Kidney (tissue), 13 donors: ENCODE measurements at regions not wholly inside any gene's neighbourhood (a gene's known extent, or its start where the extent isn't known, plus 50 kb on each side); places are given as distances from the start of the nearest gene placed in this dataset.
A peak's percentile ranks its signal among the peaks of the same experiment; 100 is the strongest.

ENCODE experiments used
- DNase-seq, 5 donors: peaks; one replicate each; pipeline ENCODE4 v3.0.0-alpha.2; 2013 to 2020
- FAIRE-seq: peaks from 2 replicates; lab custom pipeline; 2012; peaks lifted over from hg19 to GRCh38; lab: Jason Lieb, UNC
- H3K27ac ChIP-seq, 2 donors: one replicate each; pipeline ENCODE4 v1.7.0; 2013; ENCODE audit warnings: low read depth in 2 of 2, low read length in 2 of 2, inconsistent platforms in 1 of 2
- H3K27me3 ChIP-seq: one replicate; pipeline ENCODE4 v1.7.1; 2013; ENCODE audit warnings: low read length, inconsistent platforms; ENCODE audit not compliant: control insufficient read depth, insufficient read depth
- H3K36me3 ChIP-seq, 3 donors: one replicate each; pipeline versions ENCODE4 v1.7.0 to v1.7.1; 2013; ENCODE audit warnings: low read length in 3 of 3, control low read depth in 1 of 3, inconsistent platforms in 1 of 3; ENCODE audit not compliant: insufficient read depth in 3 of 3, control insufficient read depth in 2 of 3
- H3K4me1 ChIP-seq, 3 donors: one replicate each; pipeline versions ENCODE4 v1.7.0 to v1.7.1; 2013; ENCODE audit warnings: low read length in 3 of 3, inconsistent platforms in 1 of 3, low read depth in 1 of 3; ENCODE audit not compliant: control insufficient read depth in 2 of 3, insufficient read depth in 2 of 3
- H3K4me3 ChIP-seq, 3 donors: one replicate each; pipeline versions ENCODE4 v1.7.0 to v1.8.1; 2013; ENCODE audit warnings: low read length in 3 of 3, control low read depth in 1 of 3, inconsistent platforms in 1 of 3
- H3K9ac ChIP-seq, 3 donors: one replicate each; pipeline versions ENCODE4 v1.7.0 to v1.7.1; 2013; ENCODE audit warnings: low read length in 3 of 3, control low read depth in 1 of 3, inconsistent platforms in 1 of 3
- H3K9me3 ChIP-seq, 3 donors: one replicate each; pipeline versions ENCODE4 v1.7.0 to v1.7.1; 2013; ENCODE audit warnings: low read length in 3 of 3, control low read depth in 1 of 3, inconsistent platforms in 1 of 3; ENCODE audit not compliant: control insufficient read depth in 2 of 3, insufficient read depth in 1 of 3
- intact Hi-C: fragments of 100-400 bp; cut with DNase I; formaldehyde crosslinking; loops from one replicate; pipeline ENCODE4 v1.11.1; 2022
- TF ChIP-seq, protein P1 (sequence below): IDR thresholded peaks from 3 replicates; pipeline ENCODE4 v1.5.1; 2012; ENCODE audit warnings: mild to moderate bottlenecking, moderate library complexity, borderline replicate concordance; ENCODE audit not compliant: insufficient read depth; ENCODE audit errors: extremely low read depth
- donor health status: control.
- donor health status: control.
- donor health status: control.
- donor health status: control.
- donor health status: control.
- donor health status: DM: yes; HTN: yes; CAD: no.
- donor health status: Normal renal cell carcinoma (clear cell type).

DNA sequence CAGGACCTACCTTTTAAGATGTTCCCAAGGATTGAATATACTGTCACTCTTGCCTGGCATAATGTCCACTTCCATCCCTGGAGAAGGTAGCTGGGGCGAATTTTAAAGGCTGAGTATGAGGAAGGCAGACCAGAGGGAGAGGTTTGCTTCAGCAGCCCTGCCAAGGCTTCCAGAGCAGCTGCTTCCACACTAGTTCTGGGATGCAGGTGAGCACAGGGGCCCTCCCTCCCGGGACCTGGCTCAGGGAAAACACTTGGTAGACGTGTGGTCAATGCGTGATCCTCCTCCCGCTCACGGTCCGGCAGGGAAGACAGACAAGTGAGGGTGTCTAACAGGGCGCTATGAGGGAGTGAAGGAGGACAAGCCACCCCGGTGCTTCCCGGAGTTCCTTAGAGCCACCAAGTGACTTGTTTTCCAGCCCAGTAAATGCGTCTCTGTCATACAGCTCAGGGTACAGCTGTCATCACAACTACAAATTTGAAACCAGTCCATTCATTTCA, 327.6 kb downstream of the ARRDC4 start:
- no peaks in the 10 kb centered on the region for H3K27me3 ChIP-seq
- no peak overlapping the region for H3K27ac ChIP-seq
- no peaks in the 10 kb centered on the region for H3K4me1 ChIP-seq
- intact Hi-C loops: no loop called here
- no peaks in the 10 kb centered on the region for H3K9me3 ChIP-seq
- no peak overlapping the region for H3K9ac ChIP-seq
- H3K36me3 ChIP-seq: no peaks in the 10 kb centered on the region
- DNase-seq (peak in 1 of 5 donors; percentile 7), FAIRE-seq (no peak)
- no peak overlapping the region for H3K4me3 ChIP-seq
- TF ChIP-seq, protein P1, sequence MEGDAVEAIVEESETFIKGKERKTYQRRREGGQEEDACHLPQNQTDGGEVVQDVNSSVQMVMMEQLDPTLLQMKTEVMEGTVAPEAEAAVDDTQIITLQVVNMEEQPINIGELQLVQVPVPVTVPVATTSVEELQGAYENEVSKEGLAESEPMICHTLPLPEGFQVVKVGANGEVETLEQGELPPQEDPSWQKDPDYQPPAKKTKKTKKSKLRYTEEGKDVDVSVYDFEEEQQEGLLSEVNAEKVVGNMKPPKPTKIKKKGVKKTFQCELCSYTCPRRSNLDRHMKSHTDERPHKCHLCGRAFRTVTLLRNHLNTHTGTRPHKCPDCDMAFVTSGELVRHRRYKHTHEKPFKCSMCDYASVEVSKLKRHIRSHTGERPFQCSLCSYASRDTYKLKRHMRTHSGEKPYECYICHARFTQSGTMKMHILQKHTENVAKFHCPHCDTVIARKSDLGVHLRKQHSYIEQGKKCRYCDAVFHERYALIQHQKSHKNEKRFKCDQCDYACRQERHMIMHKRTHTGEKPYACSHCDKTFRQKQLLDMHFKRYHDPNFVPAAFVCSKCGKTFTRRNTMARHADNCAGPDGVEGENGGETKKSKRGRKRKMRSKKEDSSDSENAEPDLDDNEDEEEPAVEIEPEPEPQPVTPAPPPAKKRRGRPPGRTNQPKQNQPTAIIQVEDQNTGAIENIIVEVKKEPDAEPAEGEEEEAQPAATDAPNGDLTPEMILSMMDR: no peak

DNA sequence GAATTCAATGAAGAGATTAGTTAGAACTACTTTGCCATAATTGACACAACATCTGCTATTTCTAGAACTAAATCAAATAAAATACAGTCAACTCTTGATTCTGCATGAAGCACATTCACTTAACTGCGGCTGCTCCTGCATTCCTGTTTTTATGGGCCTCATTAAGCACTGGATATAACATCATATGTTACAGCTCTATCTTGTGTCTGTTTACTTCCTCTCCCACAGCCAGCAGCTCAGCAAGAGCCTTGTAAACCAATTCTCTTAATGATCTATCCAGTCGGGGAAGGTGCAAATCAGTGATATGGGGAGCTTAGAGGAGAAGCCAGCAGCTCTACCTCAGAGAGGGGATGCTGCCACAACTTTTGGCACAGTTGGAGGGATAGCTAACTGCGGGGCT, 329.2 kb downstream of the ARRDC4 start:
- Histone ChIP-seq H3K4me3 (no peak overlapping the region), H3K36me3 (no peaks in the 10 kb centered on the region), H3K27me3 (no peaks in the 10 kb centered on the region), H3K9ac (no peak overlapping the region), H3K9me3 (no peaks in the 10 kb centered on the region), H3K27ac (no peak overlapping the region), H3K4me1 (no peaks in the 10 kb centered on the region)
- intact Hi-C loops: no loop called here
- DNase-seq (peak in 2 of 5 donors; percentile 39 to 70), FAIRE-seq (no peak)
- TF ChIP-seq, protein P1: no peak

DNA sequence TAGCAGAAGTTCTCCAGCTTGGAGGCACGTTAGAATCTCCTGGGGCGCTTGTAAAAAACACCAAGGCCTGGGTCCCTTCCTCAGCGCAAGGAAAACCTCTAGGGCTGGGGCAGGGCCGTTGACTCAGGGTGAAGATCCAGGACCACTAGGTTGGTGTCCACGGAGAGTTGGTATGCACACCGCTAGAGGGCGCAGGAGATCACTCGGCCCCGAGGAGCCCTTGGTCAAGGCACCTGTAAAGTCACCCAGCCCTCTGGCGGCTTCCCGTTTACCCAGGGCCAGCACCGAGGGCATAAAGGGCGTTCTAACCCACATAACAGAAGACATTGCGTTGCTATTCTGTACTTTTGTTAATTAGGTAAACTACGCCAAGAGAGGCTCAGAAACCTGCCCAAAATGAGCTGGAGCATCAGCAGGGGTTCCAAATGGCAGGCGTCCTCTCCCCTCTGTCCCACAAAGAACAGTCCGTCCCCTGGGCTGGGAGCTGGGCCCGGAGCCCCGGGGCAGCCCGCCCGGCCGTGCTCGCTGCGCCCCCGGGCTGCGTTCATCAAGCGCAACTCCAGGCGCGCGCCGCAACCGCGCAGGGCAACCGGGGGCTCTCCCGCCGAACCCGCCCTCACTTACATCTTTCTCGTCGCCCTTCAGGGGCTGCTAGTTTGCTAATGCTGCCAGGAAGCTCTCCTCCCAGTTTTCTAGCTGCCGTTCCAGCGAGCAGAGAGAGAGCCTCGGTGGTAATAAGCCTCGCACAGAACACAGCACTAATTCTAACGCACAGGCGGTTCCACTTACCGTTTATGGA, 332.1 kb downstream of the ARRDC4 start:
- TF ChIP-seq, protein P1: peak; percentile 43
- FAIRE-seq (no peak), DNase-seq (peak in 4 of 5 donors; percentile 69 to 79 (median 74))
- no peak overlapping the region for H3K27ac ChIP-seq
- peak overlapping the region in 1 of 3 donors; percentile 44 for H3K4me3 ChIP-seq
- no peak overlapping the region for H3K9ac ChIP-seq
- H3K4me1 ChIP-seq: no peaks in the 10 kb centered on the region
- H3K9me3 ChIP-seq: no peaks in the 10 kb centered on the region
- H3K27me3 ChIP-seq: no peaks in the 10 kb centered on the region
- intact Hi-C loops: no loop called here
- no peaks in the 10 kb centered on the region for H3K36me3 ChIP-seq
